ENCODE measurements at regions not wholly inside any gene's neighbourhood (a gene's known extent, or its start where the extent isn't known, plus 50 kb on each side); places are given as distances from the start of the nearest gene placed in this dataset.

GRCh38 chr10:130230036-130230435 lies 93.8 kb downstream of the GLRX3 start:
- H3K9me3 Mint-ChIP-seq: peaks cover 15 to 28% of the 10 kb centered on the region in 2 donors
- no peak for DNase-seq

GRCh38 chr10:130230611-130231010 lies 94.4 kb downstream of the GLRX3 start:
- Mint-ChIP-seq H3K4me3 (no peak overlapping the region), H3K27me3 (peaks cover 7% of the 10 kb centered on the region), H3K4me1 (no peaks in the 10 kb centered on the region), H3K27ac (no peak overlapping the region), H3K9me3 (peaks cover 15 to 28% of the 10 kb centered on the region in 2 donors)
- no peak for ATAC-seq
- no peak for DNase-seq

More at GRCh38 chr10:130230036-130230435, 93.8 kb downstream of the GLRX3 start:
- H3K4me3 Mint-ChIP-seq: no peak overlapping the region
- H3K27ac Mint-ChIP-seq: no peak overlapping the region
- ATAC-seq: no peak
- no peaks in the 10 kb centered on the region for H3K4me1 Mint-ChIP-seq
- H3K27me3 Mint-ChIP-seq: peaks cover 7% of the 10 kb centered on the region

DNA sequence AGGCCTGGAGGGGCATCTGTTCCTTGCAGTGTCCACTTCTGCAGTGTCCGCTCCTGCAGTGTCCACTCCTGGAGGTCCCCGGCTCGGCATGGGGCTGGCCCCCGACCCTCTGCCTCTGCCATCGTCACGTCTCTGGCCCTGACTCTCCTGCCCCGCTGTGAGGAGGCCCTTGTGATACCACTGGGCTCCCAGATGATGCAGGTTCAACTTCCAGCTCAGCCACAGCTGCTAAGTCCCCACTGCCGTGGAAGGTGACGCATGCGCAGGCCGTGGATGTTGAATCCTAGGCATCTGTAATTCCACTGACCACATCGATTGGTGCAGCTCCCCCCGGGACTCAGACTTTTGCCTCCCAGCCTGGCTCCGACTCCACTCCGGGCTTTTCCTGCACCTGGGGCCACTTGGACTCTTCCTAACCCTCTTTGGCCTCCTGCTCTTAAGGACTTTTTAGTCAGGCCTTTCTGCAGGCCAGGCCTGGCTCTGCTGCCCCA lies 95.1 kb downstream of the GLRX3 start:
- H3K4me1 Mint-ChIP-seq: no peaks in the 10 kb centered on the region
- ATAC-seq (no peak), DNase-seq (no peak)
- H3K27ac Mint-ChIP-seq: no peak overlapping the region
- H3K4me3 Mint-ChIP-seq: no peak overlapping the region
- H3K27me3 Mint-ChIP-seq: peaks cover 6% of the 10 kb centered on the region
- H3K9me3 Mint-ChIP-seq: peaks cover 15 to 22% of the 10 kb centered on the region in 2 donors

DNA sequence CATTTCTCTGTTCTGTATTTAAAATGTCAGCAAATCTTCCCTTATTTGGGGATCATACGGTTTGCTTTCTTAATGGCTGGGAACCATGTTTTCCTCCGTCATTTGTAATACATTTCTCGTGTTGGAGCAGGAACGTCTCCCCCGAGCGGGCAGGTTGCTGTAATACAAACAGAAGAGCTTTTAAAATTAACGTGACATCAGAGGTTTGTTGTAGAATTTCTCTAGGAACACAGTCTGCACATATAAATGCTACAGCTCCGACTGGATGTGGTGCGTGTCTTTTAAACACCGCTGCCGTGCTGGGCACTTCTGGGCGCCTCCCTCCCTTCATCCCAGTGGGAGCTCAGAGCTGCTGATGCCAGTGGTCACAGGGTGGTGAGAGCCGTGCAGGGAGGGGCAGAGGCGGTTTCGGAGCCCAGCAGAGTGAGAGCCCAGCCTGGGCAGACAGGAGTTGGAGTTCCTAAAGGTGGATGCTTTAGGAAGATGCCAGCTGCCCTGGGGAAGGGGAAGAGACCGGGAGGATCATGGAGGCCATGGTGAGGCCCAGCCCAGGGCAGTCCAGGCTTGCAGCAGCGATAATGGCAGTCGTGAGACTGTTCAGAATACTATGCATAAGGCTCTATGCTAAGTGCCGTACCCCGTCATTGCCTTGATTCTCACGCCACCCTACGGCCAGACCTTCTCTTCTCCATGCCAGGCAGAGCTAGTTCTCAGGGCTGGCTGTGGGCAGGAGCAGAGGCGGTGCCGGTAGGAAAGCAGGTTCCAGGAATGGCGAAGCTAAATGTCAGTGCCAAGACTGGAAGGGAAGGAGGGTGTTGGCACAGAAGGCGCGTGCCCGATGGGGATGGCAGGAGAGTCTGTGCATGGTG lies 96.2 kb downstream of the GLRX3 start:
- ATAC-seq: no peak
- DNase-seq: no peak
- Mint-ChIP-seq H3K4me3 (no peak overlapping the region), H3K27ac (no peak overlapping the region), H3K9me3 (peaks cover 11% of the 10 kb centered on the region in 2 donors), H3K4me1 (no peaks in the 10 kb centered on the region), H3K27me3 (no peaks in the 10 kb centered on the region)

- Mint-ChIP-seq H3K4me1 (no peaks in the 10 kb centered on the region), H3K27me3 (no peaks in the 10 kb centered on the region), H3K9me3 (peaks cover 5 to 6% of the 10 kb centered on the region in 2 donors), H3K4me3 (no peak overlapping the region), H3K27ac (no peak overlapping the region)
- ATAC-seq (no peak), DNase-seq (no peak)
Observed at GRCh38 chr10:130233035-130233360, 96.8 kb downstream of the GLRX3 start.

GRCh38 chr10:130233426-130233825 lies 97.2 kb downstream of the GLRX3 start:
- Mint-ChIP-seq H3K4me3 (no peak overlapping the region), H3K27ac (no peak overlapping the region), H3K27me3 (no peaks in the 10 kb centered on the region), H3K9me3 (peaks cover under 1 to 2% of the 10 kb centered on the region in 2 donors), H3K4me1 (no peaks in the 10 kb centered on the region)
- ATAC-seq: no peak
- DNase-seq: no peak

DNA sequence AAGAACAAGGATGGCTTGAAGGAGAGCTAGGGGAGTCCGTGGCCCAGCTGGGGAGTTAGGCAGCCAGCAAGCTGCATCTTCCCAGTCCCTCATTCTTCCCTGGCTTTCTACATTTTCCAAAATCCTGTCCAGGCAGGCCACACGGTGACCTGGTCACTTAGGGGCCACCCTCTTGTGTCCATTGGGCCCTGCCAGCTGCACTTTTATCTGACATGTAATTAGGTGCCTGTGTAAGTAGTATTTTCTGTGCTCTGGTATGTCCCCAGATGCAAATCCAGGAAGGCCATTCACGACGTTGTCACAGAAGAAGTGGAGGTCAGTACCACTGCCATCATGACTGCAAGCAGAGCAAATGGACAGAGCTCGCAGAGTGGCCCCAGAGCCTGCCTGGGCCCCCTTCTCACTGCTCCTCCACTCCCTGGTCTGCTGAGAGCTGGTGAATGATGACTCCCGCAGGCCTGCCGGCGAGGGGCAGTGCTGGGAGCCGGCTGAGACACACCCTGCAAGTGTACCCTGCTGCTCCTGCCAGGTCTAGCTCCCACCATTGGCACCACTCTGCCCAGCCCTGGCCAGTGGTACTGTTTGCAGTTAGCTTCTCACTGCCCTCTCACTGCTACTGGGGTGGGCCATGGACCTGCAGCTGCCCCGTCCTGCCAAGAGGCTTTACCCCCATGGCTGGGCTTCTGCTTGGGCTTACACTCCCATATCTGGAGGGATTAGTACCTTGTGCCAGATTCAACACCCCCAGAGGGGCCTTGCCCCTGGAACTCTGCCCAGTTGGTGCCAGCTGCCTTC lies 98.2 kb downstream of the GLRX3 start:
- H3K4me1 Mint-ChIP-seq: no peaks in the 10 kb centered on the region
- H3K27ac Mint-ChIP-seq: no peak overlapping the region
- H3K4me3 Mint-ChIP-seq: no peak overlapping the region
- peaks cover 0 to 5% of the 10 kb centered on the region in 2 donors for H3K9me3 Mint-ChIP-seq
- DNase-seq (no peak), ATAC-seq (no peak)
- no peaks in the 10 kb centered on the region for H3K27me3 Mint-ChIP-seq

GRCh38 chr10:130236711-130237110 lies 100.5 kb downstream of the GLRX3 start:
- Mint-ChIP-seq H3K4me1 (no peaks in the 10 kb centered on the region), H3K4me3 (no peak overlapping the region), H3K27me3 (peaks cover 14% of the 10 kb centered on the region), H3K9me3 (peaks cover 12 to 14% of the 10 kb centered on the region in 2 donors), H3K27ac (no peak overlapping the region)
- ATAC-seq: no peak
- no peak for DNase-seq

DNA sequence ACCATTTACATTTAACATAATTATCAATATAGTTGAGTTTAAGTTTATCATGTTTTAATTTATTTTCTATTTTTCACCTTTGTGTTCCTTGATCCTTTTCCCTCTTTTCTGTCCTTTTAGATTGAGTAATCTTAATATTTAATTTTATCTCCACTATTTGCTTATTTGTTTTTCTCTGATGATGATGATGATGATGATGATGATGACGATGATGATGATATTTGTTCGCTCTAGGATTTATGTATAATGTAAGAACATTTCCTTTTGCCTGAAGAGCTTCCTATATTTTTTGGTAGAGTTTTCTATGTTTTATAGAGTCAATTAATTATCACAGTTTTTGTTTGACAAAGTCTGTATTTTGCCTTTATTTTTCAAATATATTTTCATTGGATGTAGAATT lies 104.2 kb downstream of the GLRX3 start:
- Mint-ChIP-seq H3K9me3 (peaks cover 14 to 17% of the 10 kb centered on the region in 2 donors), H3K27me3 (peaks cover 45% of the 10 kb centered on the region), H3K4me1 (peaks cover 13% of the 10 kb centered on the region), H3K27ac (no peak overlapping the region), H3K4me3 (no peak overlapping the region)
- DNase-seq: no peak
- ATAC-seq: no peak

DNA sequence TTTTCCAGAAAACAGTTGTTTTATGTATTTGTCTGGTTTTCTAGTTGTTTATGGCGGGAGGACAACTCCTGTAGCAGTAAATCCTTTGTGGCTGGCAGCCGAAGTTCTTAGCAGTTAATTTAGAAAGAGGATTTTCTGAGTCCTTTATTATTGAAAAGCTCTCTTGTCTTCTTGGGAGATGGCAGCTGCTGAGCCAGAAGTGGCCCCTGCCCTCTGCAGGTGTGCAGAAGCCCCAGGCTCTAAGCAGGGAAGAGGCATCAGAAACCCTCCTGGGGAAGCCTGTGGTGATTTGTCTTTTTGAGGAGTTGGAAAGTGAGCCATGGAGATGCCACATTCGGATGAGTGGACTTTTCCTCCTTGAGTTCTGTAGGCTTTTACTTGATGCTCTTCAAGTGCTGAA lies 106.3 kb downstream of the GLRX3 start:
- ATAC-seq: no peak
- peaks cover 45% of the 10 kb centered on the region for H3K27me3 Mint-ChIP-seq
- peaks cover 13% of the 10 kb centered on the region for H3K4me1 Mint-ChIP-seq
- no peak for DNase-seq
- no peak overlapping the region for H3K4me3 Mint-ChIP-seq
- peak overlapping the region in 1 of 2 donors; percentile 24 for H3K27ac Mint-ChIP-seq
- peaks cover 14 to 17% of the 10 kb centered on the region in 2 donors for H3K9me3 Mint-ChIP-seq

DNA sequence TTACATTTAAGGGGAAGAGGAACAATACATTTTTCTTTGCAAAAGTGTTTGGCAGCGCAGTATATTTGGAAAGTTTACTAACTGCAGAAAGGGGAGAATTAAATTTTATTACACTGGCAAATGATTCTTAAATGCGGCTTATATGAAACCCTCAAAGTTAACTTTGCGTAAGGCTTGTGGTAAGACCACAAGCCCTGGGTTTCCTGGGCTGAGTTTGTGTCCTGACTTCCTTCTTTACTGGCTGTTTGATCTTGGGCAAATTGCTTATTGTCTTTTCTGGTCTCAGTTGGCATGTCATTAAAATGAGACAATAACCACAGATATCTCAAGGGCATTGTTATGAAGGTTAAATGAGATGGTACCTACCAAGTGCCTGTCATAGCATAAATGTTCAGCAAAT lies 106.8 kb downstream of the GLRX3 start:
- peaks cover 13% of the 10 kb centered on the region for H3K4me1 Mint-ChIP-seq
- no peak for DNase-seq
- peak overlapping the region in 1 of 2 donors; percentile 17 for H3K4me3 Mint-ChIP-seq
- peaks cover 45% of the 10 kb centered on the region for H3K27me3 Mint-ChIP-seq
- peak; percentile 68 for ATAC-seq
- H3K27ac Mint-ChIP-seq: no peak overlapping the region
- peaks cover 14 to 17% of the 10 kb centered on the region in 2 donors for H3K9me3 Mint-ChIP-seq

GRCh38 chr10:130244031-130244927 lies 108.1 kb downstream of the GLRX3 start:
- H3K27me3 Mint-ChIP-seq: peaks cover 45% of the 10 kb centered on the region
- DNase-seq (no peak), ATAC-seq (no peak)
- no peak overlapping the region for H3K27ac Mint-ChIP-seq
- peaks cover 13% of the 10 kb centered on the region for H3K4me1 Mint-ChIP-seq
- H3K4me3 Mint-ChIP-seq: no peak overlapping the region
- peaks cover 9 to 17% of the 10 kb centered on the region in 2 donors for H3K9me3 Mint-ChIP-seq

- H3K4me3 Mint-ChIP-seq: no peak overlapping the region
- ATAC-seq: no peak
- no peak for DNase-seq
- H3K9me3 Mint-ChIP-seq: peaks cover 9 to 17% of the 10 kb centered on the region in 2 donors
- H3K27me3 Mint-ChIP-seq: peaks cover 45% of the 10 kb centered on the region
- peaks cover 13% of the 10 kb centered on the region for H3K4me1 Mint-ChIP-seq
- peak overlapping the region in 1 of 2 donors; percentile 11 for H3K27ac Mint-ChIP-seq
Observed at GRCh38 chr10:130244928-130245495, 108.8 kb downstream of the GLRX3 start.

DNA sequence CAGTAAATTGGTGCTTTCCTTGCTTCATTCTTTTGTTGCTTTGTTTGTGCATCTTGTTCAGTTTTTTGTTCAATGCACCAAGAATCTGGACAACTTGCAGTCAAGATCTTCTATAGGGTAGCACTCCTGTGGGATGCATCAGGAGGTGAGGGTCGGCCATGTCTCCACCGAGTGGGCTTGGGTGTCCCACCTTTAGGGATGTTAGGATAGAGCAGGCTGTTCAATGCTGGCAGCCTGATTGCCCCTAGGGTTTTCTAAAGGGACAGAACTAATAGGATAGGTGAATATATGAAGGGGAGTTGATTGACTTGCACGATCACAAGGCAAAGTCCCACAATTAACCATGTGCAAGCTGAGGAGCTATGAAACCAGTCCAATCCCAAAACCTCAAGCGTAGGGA lies 109.9 kb downstream of the GLRX3 start:
- H3K4me3 Mint-ChIP-seq: no peak overlapping the region
- peaks cover 5 to 9% of the 10 kb centered on the region in 2 donors for H3K9me3 Mint-ChIP-seq
- peaks cover 13% of the 10 kb centered on the region for H3K4me1 Mint-ChIP-seq
- ATAC-seq: no peak
- no peak for DNase-seq
- no peak overlapping the region for H3K27ac Mint-ChIP-seq
- H3K27me3 Mint-ChIP-seq: peaks cover 37% of the 10 kb centered on the region

DNA sequence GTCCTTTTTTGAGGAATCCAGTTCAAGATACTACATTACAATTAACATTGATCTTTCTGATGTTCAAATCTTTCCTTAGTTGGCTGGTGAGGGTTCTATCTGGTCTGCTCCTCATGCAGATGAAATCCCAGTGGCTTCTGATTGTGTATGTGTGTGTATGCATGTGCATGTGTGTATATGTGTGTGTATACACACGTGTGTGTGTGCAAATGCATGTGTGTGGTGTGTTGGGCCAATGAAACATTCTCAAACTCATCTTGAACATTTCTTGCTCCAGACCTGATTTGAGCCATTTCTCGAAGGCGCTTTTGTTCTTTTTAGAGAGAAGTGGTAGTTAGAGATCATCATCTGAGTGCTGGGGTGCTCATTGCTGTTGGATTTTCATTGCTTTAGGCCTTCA lies 113.9 kb downstream of the GLRX3 start:
- no peak for ATAC-seq
- H3K27ac Mint-ChIP-seq: no peak overlapping the region
- H3K4me1 Mint-ChIP-seq: no peaks in the 10 kb centered on the region
- peaks cover 3% of the 10 kb centered on the region for H3K27me3 Mint-ChIP-seq
- DNase-seq: no peak
- H3K4me3 Mint-ChIP-seq: no peak overlapping the region
- no peaks in the 10 kb centered on the region for H3K9me3 Mint-ChIP-seq
